ENCODE measurements at regions not wholly inside any gene's neighbourhood (a gene's known extent, or its start where the extent isn't known, plus 50 kb on each side); places are given as distances from the start of the nearest gene placed in this dataset.

- TF ChIP-seq PKNOX1 (IDR thresholded peaks at IDR 0.05) (no peak), SP1 (IDR thresholded peaks at IDR 0.05) (no peak), LEF1 (IDR thresholded peaks at IDR 0.05; ENCODE audit: borderline replicate concordance) (no peak), FOXK2 (IDR thresholded peaks at IDR 0.05) (no peak), FOXM1 (IDR thresholded peaks at IDR 0.05; ENCODE audit: borderline replicate concordance) (no peak), ZNF384 (IDR thresholded peaks at IDR 0.05) (no peak), HDGF (IDR thresholded peaks at IDR 0.05; ENCODE audit: borderline replicate concordance) (no peak), BHLHE40 (IDR thresholded peaks at IDR 0.05; ENCODE audit: borderline replicate concordance) (no peak), SUZ12 (IDR thresholded peaks at IDR 0.05) (no peak), ELF4 (IDR thresholded peaks at IDR 0.05) (no peak), CTBP1 (IDR thresholded peaks at IDR 0.05; ENCODE audit: borderline replicate concordance) (no peak), TARDBP (IDR thresholded peaks at IDR 0.05) (no peak)
Measured at GRCh38 chr2:122249673-122250072, 494.2 kb downstream of the TSN start.

Data from HEK293T (cell line).